ENCODE measurements at regions not wholly inside any gene's neighbourhood (a gene's known extent, or its start where the extent isn't known, plus 50 kb on each side); places are given as distances from the start of the nearest gene placed in this dataset.

DNA sequence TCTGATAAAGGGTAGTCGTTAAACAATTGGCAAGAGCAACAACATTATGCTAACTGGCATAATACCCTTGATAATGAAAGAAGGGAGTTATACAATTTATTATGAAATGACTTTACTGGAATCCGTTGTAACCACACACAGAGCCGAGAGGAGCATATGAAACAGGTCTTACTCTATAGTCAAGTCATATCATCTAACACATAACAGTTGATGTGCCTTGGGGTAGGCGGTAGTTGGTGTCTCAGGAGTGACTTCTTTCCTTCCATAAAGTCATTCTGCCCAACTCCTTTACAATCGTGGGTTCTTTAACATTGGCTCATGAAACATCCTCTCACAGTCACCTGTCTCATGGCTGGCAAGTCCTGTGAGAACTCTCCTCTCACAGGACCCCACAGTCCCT lies 225.2 kb downstream of the LTN1 start:
- Mint-ChIP-seq H3K27ac (ENCODE audit: unreplicated experiment) (no peak overlapping the region), H3K27me3 (ENCODE audit: low read depth, unreplicated experiment) (no peaks in the 10 kb centered on the region), H3K9me3 (ENCODE audit: unreplicated experiment) (no peaks in the 10 kb centered on the region), H3K36me3 (ENCODE audit: low read depth, unreplicated experiment) (peaks cover 4% of the 10 kb centered on the region), H3K4me3 (ENCODE audit: unreplicated experiment) (no peak overlapping the region), H3K4me1 (ENCODE audit: low read depth, unreplicated experiment) (peaks cover 25% of the 10 kb centered on the region)
- H2AFZ ChIP-seq (ENCODE audit: low read depth, low read length), result no peak overlapping the region
- no peak for TF ChIP-seq EZH2 (IDR thresholded peaks at IDR 0.05; ENCODE audit: insufficient read depth, low read length)
- TF ChIP-seq, protein P1, sequence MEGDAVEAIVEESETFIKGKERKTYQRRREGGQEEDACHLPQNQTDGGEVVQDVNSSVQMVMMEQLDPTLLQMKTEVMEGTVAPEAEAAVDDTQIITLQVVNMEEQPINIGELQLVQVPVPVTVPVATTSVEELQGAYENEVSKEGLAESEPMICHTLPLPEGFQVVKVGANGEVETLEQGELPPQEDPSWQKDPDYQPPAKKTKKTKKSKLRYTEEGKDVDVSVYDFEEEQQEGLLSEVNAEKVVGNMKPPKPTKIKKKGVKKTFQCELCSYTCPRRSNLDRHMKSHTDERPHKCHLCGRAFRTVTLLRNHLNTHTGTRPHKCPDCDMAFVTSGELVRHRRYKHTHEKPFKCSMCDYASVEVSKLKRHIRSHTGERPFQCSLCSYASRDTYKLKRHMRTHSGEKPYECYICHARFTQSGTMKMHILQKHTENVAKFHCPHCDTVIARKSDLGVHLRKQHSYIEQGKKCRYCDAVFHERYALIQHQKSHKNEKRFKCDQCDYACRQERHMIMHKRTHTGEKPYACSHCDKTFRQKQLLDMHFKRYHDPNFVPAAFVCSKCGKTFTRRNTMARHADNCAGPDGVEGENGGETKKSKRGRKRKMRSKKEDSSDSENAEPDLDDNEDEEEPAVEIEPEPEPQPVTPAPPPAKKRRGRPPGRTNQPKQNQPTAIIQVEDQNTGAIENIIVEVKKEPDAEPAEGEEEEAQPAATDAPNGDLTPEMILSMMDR (IDR thresholded peaks at IDR 0.05; ENCODE audit: insufficient read depth, low read depth, low read length), result no peak
- H3K9ac ChIP-seq (ENCODE audit: low read length), result no peak overlapping the region
- H3K27ac ChIP-seq (ENCODE audit: low read depth, low read length), result no peak overlapping the region
- H3K9me3 ChIP-seq (ENCODE audit: insufficient read depth, low read depth, low read length), result no peaks in the 10 kb centered on the region
- H4K20me1 ChIP-seq (ENCODE audit: insufficient read depth, low read length), result no peaks in the 10 kb centered on the region
- no peaks in the 10 kb centered on the region for H3K27me3 ChIP-seq (ENCODE audit: insufficient read depth, low read length)
- H3K79me2 ChIP-seq (ENCODE audit: insufficient read depth, low read length), result no peaks in the 10 kb centered on the region
- FAIRE-seq, result no peak
- no peak overlapping the region for H3K4me2 ChIP-seq (ENCODE audit: low read length)
- no peak for DNase-seq (ENCODE audit: low read depth)
- peaks cover 10% of the 10 kb centered on the region for H3K4me1 ChIP-seq (ENCODE audit: insufficient read depth, low read length)
- no peaks in the 10 kb centered on the region for H3K36me3 ChIP-seq (ENCODE audit: insufficient read depth, low read length)
- no peak overlapping the region for H3K4me3 ChIP-seq (ENCODE audit: insufficient read depth, low read depth, low read length)

DNA sequence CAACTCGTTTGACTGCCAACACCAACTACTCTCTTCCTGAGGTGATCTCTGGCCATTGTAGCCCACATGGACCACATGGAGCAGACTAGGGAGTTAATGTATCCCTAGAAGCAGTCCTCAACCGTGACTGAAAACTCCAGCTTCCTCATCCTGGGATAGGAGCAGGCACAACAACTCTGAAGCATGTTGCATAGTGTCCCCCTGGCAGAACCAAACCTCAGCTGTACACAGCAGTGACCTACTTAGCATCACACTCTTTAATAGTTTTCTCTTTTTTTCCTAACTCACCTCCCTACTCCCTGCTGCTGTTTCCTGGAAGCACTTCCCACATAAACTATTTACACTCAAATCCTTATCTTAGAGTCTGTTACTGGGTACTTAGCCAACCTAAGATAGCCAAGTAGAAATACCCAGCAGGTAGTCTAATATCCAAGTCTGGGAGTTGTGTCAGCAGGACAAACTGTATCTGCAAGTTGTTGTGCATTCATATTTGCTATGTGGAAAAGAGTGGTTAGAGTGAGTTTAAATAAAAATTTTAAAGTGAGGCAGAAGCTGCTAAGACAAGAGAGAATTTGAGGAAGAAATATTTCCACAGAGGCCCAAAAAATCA lies 228.8 kb downstream of the LTN1 start:
- Histone ChIP-seq H3K79me2 (ENCODE audit: insufficient read depth, low read length) (no peaks in the 10 kb centered on the region), H3K9ac (ENCODE audit: low read length) (no peak overlapping the region), H3K4me2 (ENCODE audit: low read length) (no peak overlapping the region), H3K27ac (ENCODE audit: low read depth, low read length) (no peak overlapping the region), H3K4me1 (ENCODE audit: insufficient read depth, low read length) (peaks cover 6% of the 10 kb centered on the region), H3K4me3 (ENCODE audit: insufficient read depth, low read depth, low read length) (no peak overlapping the region), H3K36me3 (ENCODE audit: insufficient read depth, low read length) (no peaks in the 10 kb centered on the region), H3K9me3 (ENCODE audit: insufficient read depth, low read depth, low read length) (no peaks in the 10 kb centered on the region), H3K27me3 (ENCODE audit: insufficient read depth, low read length) (no peaks in the 10 kb centered on the region), H2AFZ (ENCODE audit: low read depth, low read length) (no peak overlapping the region), H4K20me1 (ENCODE audit: insufficient read depth, low read length) (no peaks in the 10 kb centered on the region)
- Mint-ChIP-seq H3K4me1 (ENCODE audit: low read depth, unreplicated experiment) (peaks cover 7% of the 10 kb centered on the region), H3K4me3 (ENCODE audit: unreplicated experiment) (no peak overlapping the region), H3K9me3 (ENCODE audit: unreplicated experiment) (no peaks in the 10 kb centered on the region), H3K36me3 (ENCODE audit: low read depth, unreplicated experiment) (no peaks in the 10 kb centered on the region), H3K27me3 (ENCODE audit: low read depth, unreplicated experiment) (no peaks in the 10 kb centered on the region), H3K27ac (ENCODE audit: unreplicated experiment) (no peak overlapping the region)
- no peak for FAIRE-seq
- DNase-seq (ENCODE audit: low read depth), result no peak
- TF ChIP-seq, protein P1 (IDR thresholded peaks at IDR 0.05; ENCODE audit: insufficient read depth, low read depth, low read length), result no peak
- no peak for TF ChIP-seq EZH2 (IDR thresholded peaks at IDR 0.05; ENCODE audit: insufficient read depth, low read length)

GRCh38 chr21:28762357-28762735 lies 230.3 kb downstream of the LTN1 start:
- Mint-ChIP-seq H3K4me1 (ENCODE audit: low read depth, unreplicated experiment) (peaks cover 7% of the 10 kb centered on the region), H3K9me3 (ENCODE audit: unreplicated experiment) (no peaks in the 10 kb centered on the region), H3K27ac (ENCODE audit: unreplicated experiment) (no peak overlapping the region), H3K27me3 (ENCODE audit: low read depth, unreplicated experiment) (no peaks in the 10 kb centered on the region), H3K4me3 (ENCODE audit: unreplicated experiment) (no peak overlapping the region), H3K36me3 (ENCODE audit: low read depth, unreplicated experiment) (no peaks in the 10 kb centered on the region)
- no peaks in the 10 kb centered on the region for H3K9me3 ChIP-seq (ENCODE audit: insufficient read depth, low read depth, low read length)
- DNase-seq (ENCODE audit: low read depth) (no peak), FAIRE-seq (no peak)
- TF ChIP-seq, protein P1 (IDR thresholded peaks at IDR 0.05; ENCODE audit: insufficient read depth, low read depth, low read length), result no peak
- TF ChIP-seq EZH2 (IDR thresholded peaks at IDR 0.05; ENCODE audit: insufficient read depth, low read length), result no peak
- no peaks in the 10 kb centered on the region for H4K20me1 ChIP-seq (ENCODE audit: insufficient read depth, low read length)
- H3K4me2 ChIP-seq (ENCODE audit: low read length), result peak overlapping the region; percentile 27
- H3K79me2 ChIP-seq (ENCODE audit: insufficient read depth, low read length), result no peaks in the 10 kb centered on the region
- no peak overlapping the region for H3K27ac ChIP-seq (ENCODE audit: low read depth, low read length)
- H2AFZ ChIP-seq (ENCODE audit: low read depth, low read length), result no peak overlapping the region
- no peak overlapping the region for H3K9ac ChIP-seq (ENCODE audit: low read length)
- no peaks in the 10 kb centered on the region for H3K27me3 ChIP-seq (ENCODE audit: insufficient read depth, low read length)
- H3K36me3 ChIP-seq (ENCODE audit: insufficient read depth, low read length), result no peaks in the 10 kb centered on the region
- H3K4me1 ChIP-seq (ENCODE audit: insufficient read depth, low read length), result peaks cover 6% of the 10 kb centered on the region
- H3K4me3 ChIP-seq (ENCODE audit: insufficient read depth, low read depth, low read length), result no peak overlapping the region
